ENCODE measurements at regions not wholly inside any gene's neighbourhood (a gene's known extent, or its start where the extent isn't known, plus 50 kb on each side); places are given as distances from the start of the nearest gene placed in this dataset.

DNA sequence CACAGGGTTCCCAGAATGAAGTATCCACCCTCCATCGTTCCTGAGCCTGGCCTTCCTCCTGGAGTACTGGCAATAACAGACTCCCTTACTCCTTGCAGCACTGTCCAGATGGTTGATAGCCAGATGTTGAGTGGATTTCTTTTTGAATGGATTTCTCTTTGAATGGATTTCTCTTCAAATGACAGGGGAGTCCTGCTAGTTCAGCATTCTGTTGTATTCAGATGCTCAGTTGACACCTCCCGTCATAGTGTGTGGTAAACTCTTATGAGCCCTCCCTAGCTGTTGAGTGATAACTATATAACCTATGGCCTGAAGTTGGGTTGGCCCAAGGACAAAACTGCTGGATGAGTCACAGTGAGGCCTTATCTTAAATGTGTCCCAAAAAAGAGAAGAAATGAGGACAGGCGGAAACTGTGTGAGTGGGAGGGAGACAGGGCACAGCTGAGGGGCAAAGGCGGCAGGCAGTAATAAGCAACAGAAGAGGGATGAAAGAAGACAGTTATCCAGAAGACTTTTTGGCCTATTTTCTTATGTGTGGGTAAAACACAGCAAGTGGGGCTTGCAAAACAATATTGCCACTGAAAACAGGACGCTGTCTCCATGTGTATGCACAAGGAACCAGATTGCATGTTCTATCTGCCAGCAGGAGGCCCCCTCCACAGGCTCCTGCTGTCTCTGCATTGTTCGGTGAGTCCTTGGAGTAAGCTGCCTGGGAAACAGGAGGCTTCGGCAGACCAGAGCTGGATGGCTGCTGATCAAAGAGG, 209.5 kb upstream of the S1PR3 start:
- Histone ChIP-seq H3K9ac (ENCODE audit: low read depth, low read length) (no peak overlapping the region), H3K27ac (ENCODE audit: low read depth, low read length) (peak overlapping the region; percentile 47), H3K27me3 (ENCODE audit: control insufficient read depth, insufficient read depth, low read length) (no peaks in the 10 kb centered on the region), H3K9me3 (ENCODE audit: control insufficient read depth, insufficient read depth, low read length) (no peaks in the 10 kb centered on the region), H3K4me1 (ENCODE audit: control insufficient read depth, insufficient read depth, low read length) (peaks cover 5% of the 10 kb centered on the region), H3K4me3 (ENCODE audit: low read depth, low read length) (no peak overlapping the region), H3K36me3 (ENCODE audit: control insufficient read depth, insufficient read depth, low read length) (no peaks in the 10 kb centered on the region)

DNA sequence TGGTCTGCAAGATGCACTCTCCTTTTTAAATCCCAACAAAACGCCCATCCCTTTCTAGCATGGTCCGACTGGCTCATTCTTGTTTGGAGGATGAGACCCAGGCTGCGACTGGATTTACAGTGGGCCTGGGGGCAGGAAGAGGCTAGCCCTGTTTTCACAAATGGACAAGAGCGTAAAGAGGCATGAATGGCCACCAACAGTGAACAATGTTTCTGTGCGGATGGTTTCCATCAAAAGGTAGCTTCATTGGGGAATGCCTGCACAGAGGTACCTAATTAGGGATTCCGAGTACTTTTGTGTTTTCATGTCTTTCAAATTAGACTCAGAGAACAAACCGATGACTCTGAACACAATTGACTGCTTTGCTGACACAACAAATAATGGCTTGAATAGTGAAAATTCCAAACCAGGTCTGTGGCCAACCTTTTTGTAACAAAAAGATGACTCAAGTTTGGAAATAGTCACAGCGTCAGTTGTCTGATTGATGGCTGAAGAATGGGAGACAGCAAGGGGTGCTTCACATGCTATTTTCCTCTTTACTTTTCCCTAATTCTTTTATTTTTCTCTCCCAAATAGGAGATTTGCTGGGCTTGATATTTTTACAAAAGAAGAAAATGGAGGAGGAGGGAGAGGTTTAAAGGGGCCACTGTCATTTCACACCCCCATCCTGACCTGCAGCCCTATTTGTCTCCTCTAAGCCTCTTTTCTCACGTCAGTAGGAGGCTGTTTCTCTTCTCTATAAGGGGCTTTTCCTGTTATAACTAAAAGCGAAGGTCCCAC, 208.1 kb upstream of the S1PR3 start:
- Histone ChIP-seq H3K27me3 (ENCODE audit: control insufficient read depth, insufficient read depth, low read length) (no peaks in the 10 kb centered on the region), H3K27ac (ENCODE audit: low read depth, low read length) (peak overlapping the region; percentile 50), H3K4me3 (ENCODE audit: low read depth, low read length) (no peak overlapping the region), H3K4me1 (ENCODE audit: control insufficient read depth, insufficient read depth, low read length) (peaks cover 5% of the 10 kb centered on the region), H3K36me3 (ENCODE audit: control insufficient read depth, insufficient read depth, low read length) (no peaks in the 10 kb centered on the region), H3K9me3 (ENCODE audit: control insufficient read depth, insufficient read depth, low read length) (no peaks in the 10 kb centered on the region), H3K9ac (ENCODE audit: low read depth, low read length) (no peak overlapping the region)

DNA sequence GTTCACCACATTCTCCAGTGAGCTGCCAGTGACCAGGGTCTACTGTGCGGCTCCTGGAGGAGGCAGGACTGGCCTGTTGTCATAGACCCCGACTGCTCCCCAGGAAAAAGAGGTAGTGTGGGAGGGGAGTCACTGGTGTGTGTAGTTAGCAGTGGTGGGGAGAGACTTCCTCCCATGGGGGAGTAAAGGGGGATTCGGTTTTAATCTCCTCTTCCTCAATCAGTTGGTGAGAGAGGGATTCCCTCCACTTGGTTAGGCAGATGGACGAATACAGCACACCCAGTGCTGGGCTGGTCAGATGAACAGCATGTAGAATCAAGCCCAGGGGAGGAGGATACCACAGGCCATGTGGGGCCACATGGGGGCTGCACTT, 207.6 kb upstream of the S1PR3 start:
- Histone ChIP-seq H3K27ac (ENCODE audit: low read depth, low read length) (peak overlapping the region; percentile 50), H3K27me3 (ENCODE audit: control insufficient read depth, insufficient read depth, low read length) (no peaks in the 10 kb centered on the region), H3K36me3 (ENCODE audit: control insufficient read depth, insufficient read depth, low read length) (no peaks in the 10 kb centered on the region), H3K9ac (ENCODE audit: low read depth, low read length) (no peak overlapping the region), H3K4me3 (ENCODE audit: low read depth, low read length) (no peak overlapping the region), H3K4me1 (ENCODE audit: control insufficient read depth, insufficient read depth, low read length) (peaks cover 5% of the 10 kb centered on the region), H3K9me3 (ENCODE audit: control insufficient read depth, insufficient read depth, low read length) (no peaks in the 10 kb centered on the region)

- Histone ChIP-seq H3K9me3 (ENCODE audit: control insufficient read depth, insufficient read depth, low read length) (no peaks in the 10 kb centered on the region), H3K9ac (ENCODE audit: low read depth, low read length) (no peak overlapping the region), H3K4me3 (ENCODE audit: low read depth, low read length) (no peak overlapping the region), H3K36me3 (ENCODE audit: control insufficient read depth, insufficient read depth, low read length) (no peaks in the 10 kb centered on the region), H3K27me3 (ENCODE audit: control insufficient read depth, insufficient read depth, low read length) (no peaks in the 10 kb centered on the region), H3K4me1 (ENCODE audit: control insufficient read depth, insufficient read depth, low read length) (peaks cover 5% of the 10 kb centered on the region), H3K27ac (ENCODE audit: low read depth, low read length) (no peak overlapping the region)
These were observed 206.3 kb upstream of the S1PR3 start for GRCh38 chr9:88784960-88785359.

DNA sequence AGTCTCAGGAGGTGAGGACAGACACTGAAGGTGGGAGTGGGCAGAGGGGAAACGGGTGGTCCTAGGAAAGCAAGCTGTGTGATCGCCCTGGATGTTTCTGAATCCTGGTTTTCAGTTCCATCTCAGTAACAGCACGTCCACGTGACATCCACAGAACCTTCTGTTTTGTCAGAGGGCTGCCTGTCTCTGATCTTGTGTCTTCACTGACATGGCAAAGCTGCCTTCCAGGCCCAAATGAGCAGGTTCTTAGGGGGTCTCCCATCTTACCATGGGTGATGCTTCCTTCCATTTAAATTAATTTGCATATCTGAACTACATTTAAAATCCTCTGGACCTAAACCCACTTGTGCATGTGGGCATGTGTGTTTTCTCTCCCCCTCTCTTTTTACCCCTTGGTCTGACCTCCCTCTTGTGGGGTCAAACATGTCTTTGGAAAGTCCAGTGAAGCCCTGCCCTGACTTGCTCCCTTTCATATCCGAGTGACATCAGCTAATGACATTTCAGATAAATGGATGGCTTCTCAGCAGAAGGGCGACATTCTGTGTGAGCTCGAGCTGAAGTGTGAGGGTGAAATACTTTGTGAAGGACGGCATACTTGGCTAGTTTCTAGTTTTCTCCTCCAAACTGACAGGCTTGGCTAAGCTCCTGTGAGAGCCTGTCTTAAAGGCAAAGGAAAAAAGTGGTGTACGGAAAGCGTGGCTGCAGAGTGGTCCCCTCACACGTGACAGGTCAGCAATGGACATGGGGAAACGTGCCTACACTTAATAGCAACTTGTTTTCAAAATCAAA, 204.8 kb upstream of the S1PR3 start:
- H3K27me3 ChIP-seq (ENCODE audit: control insufficient read depth, insufficient read depth, low read length): no peaks in the 10 kb centered on the region
- no peak overlapping the region for H3K4me3 ChIP-seq (ENCODE audit: low read depth, low read length)
- H3K4me1 ChIP-seq (ENCODE audit: control insufficient read depth, insufficient read depth, low read length): peaks cover 5% of the 10 kb centered on the region
- no peak overlapping the region for H3K27ac ChIP-seq (ENCODE audit: low read depth, low read length)
- H3K36me3 ChIP-seq (ENCODE audit: control insufficient read depth, insufficient read depth, low read length): no peaks in the 10 kb centered on the region
- H3K9ac ChIP-seq (ENCODE audit: low read depth, low read length): no peak overlapping the region
- no peaks in the 10 kb centered on the region for H3K9me3 ChIP-seq (ENCODE audit: control insufficient read depth, insufficient read depth, low read length)

DNA sequence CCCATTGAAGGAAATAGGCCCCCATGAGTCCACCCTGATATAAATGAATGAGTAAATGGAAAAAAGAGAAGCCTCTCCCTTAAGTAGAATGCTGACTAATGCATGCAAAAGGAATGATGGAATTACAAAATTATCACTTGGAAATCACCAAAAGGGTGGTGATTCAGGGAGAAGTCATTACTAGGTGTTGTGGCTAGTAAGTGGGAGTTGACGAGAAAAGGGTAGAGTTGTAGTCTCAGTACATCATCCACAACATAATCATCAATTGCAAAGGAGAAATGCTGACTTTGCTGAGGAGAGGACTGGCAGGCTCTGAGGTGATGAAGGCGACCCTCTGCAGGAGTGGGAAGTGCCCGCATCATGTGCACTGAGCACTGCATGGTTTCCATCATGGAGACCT, 201.5 kb upstream of the S1PR3 start:
- Histone ChIP-seq H3K36me3 (ENCODE audit: control insufficient read depth, insufficient read depth, low read length) (no peaks in the 10 kb centered on the region), H3K27me3 (ENCODE audit: control insufficient read depth, insufficient read depth, low read length) (no peaks in the 10 kb centered on the region), H3K4me3 (ENCODE audit: low read depth, low read length) (no peak overlapping the region), H3K27ac (ENCODE audit: low read depth, low read length) (no peak overlapping the region), H3K9me3 (ENCODE audit: control insufficient read depth, insufficient read depth, low read length) (no peaks in the 10 kb centered on the region), H3K9ac (ENCODE audit: low read depth, low read length) (no peak overlapping the region), H3K4me1 (ENCODE audit: control insufficient read depth, insufficient read depth, low read length) (no peaks in the 10 kb centered on the region)

GRCh38 chr9:88791105-88791805, 200.0 kb upstream of the S1PR3 start:
- Histone ChIP-seq H3K4me1 (ENCODE audit: control insufficient read depth, insufficient read depth, low read length) (no peaks in the 10 kb centered on the region), H3K9ac (ENCODE audit: low read depth, low read length) (no peak overlapping the region), H3K27ac (ENCODE audit: low read depth, low read length) (no peak overlapping the region), H3K36me3 (ENCODE audit: control insufficient read depth, insufficient read depth, low read length) (no peaks in the 10 kb centered on the region), H3K27me3 (ENCODE audit: control insufficient read depth, insufficient read depth, low read length) (no peaks in the 10 kb centered on the region), H3K9me3 (ENCODE audit: control insufficient read depth, insufficient read depth, low read length) (no peaks in the 10 kb centered on the region), H3K4me3 (ENCODE audit: low read depth, low read length) (no peak overlapping the region)

DNA sequence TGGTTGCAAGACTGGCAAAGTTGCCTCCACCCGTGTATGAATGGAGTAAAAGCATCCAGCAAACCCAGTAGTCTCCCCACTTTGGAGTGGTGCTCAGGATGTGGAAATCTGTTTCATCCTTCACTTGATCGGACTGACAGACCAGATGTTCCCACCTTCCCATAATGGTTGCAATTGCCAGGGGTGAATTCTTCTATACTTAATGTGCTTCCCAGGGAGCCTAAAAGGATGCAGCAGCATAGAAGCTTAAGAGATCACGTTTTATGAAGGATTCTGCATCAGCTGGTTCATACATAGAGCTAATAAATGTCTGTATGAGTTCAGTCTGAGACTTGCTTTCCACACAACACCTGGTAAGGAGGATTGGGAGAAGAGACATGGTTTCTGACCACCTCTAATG, 198.8 kb upstream of the S1PR3 start:
- H3K9ac ChIP-seq (ENCODE audit: low read depth, low read length): no peak overlapping the region
- no peak overlapping the region for H3K27ac ChIP-seq (ENCODE audit: low read depth, low read length)
- H3K27me3 ChIP-seq (ENCODE audit: control insufficient read depth, insufficient read depth, low read length): no peaks in the 10 kb centered on the region
- H3K4me1 ChIP-seq (ENCODE audit: control insufficient read depth, insufficient read depth, low read length): no peaks in the 10 kb centered on the region
- no peak overlapping the region for H3K4me3 ChIP-seq (ENCODE audit: low read depth, low read length)
- H3K36me3 ChIP-seq (ENCODE audit: control insufficient read depth, insufficient read depth, low read length): no peaks in the 10 kb centered on the region
- H3K9me3 ChIP-seq (ENCODE audit: control insufficient read depth, insufficient read depth, low read length): no peaks in the 10 kb centered on the region

- H3K36me3 ChIP-seq (ENCODE audit: control insufficient read depth, insufficient read depth, low read length): no peaks in the 10 kb centered on the region
- H3K27ac ChIP-seq (ENCODE audit: low read depth, low read length): no peak overlapping the region
- H3K9me3 ChIP-seq (ENCODE audit: control insufficient read depth, insufficient read depth, low read length): no peaks in the 10 kb centered on the region
- H3K4me3 ChIP-seq (ENCODE audit: low read depth, low read length): no peak overlapping the region
- no peak overlapping the region for H3K9ac ChIP-seq (ENCODE audit: low read depth, low read length)
- H3K4me1 ChIP-seq (ENCODE audit: control insufficient read depth, insufficient read depth, low read length): no peaks in the 10 kb centered on the region
- no peaks in the 10 kb centered on the region for H3K27me3 ChIP-seq (ENCODE audit: control insufficient read depth, insufficient read depth, low read length)
These were observed 197.2 kb upstream of the S1PR3 start for GRCh38 chr9:88794100-88794499.

- H3K4me3 ChIP-seq (ENCODE audit: low read depth, low read length): no peak overlapping the region
- no peak overlapping the region for H3K9ac ChIP-seq (ENCODE audit: low read depth, low read length)
- H3K27me3 ChIP-seq (ENCODE audit: control insufficient read depth, insufficient read depth, low read length): no peaks in the 10 kb centered on the region
- H3K27ac ChIP-seq (ENCODE audit: low read depth, low read length): no peak overlapping the region
- H3K36me3 ChIP-seq (ENCODE audit: control insufficient read depth, insufficient read depth, low read length): no peaks in the 10 kb centered on the region
- no peaks in the 10 kb centered on the region for H3K9me3 ChIP-seq (ENCODE audit: control insufficient read depth, insufficient read depth, low read length)
- H3K4me1 ChIP-seq (ENCODE audit: control insufficient read depth, insufficient read depth, low read length): no peaks in the 10 kb centered on the region
These were observed 194.3 kb upstream of the S1PR3 start for GRCh38 chr9:88796947-88797346.
